Stimulated activated CD4-positive, alpha-beta T cell treated with anti-CD3 and anti-CD28 coated beads, Interleukin-4, amount 100 ng/mL, for 4 hours (primary cell): ENCODE measurements at regions not wholly inside any gene's neighbourhood (a gene's known extent, or its start where the extent isn't known, plus 50 kb on each side); places are given as distances from the start of the nearest gene placed in this dataset.

Experiments
- DNase-seq, 2 experiments: peaks; one replicate each; pipeline ENCODE4 v3.0.0-alpha.2; 2020

DNA sequence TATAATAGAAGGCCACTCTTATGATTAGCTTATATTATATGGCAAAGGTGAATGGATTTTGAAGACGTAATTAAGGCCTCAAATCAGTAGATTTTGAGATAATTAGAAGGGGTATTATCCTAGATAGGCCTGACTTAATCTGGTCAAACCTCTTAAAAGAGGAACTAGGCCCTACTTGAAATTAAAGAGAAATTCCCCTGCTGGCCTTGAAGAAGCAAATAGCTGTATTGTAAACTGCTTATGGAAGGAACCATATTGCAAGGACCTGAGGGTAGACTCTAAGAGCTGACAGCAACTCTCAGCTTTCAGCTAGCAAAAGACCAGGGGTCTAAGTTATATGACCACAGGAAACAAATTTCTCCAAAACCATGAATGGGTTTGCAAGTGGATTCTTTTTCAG is 219.0 kb upstream of the ONECUT1 start:
- DNase-seq = no peak

DNA sequence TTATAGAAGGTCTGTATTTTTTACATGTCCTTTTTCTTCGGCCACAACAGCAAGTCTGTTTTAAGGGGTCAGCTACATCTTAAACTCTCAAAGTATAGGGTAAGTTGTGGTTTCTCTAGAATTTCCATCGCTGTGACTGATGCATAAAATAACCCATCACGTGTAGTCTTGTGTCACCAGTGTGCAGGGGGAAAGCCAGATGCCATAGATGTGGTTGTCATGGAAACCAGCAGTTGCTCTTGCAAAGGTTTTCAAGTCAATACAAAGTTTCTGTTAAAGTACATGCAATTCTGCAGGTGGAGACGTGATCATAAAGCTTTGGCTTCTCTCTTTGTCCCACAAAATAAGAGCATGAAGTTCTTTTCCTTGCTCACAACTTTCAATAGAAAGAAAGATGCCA is 210.3 kb upstream of the ONECUT1 start:
- DNase-seq = no peak

DNA sequence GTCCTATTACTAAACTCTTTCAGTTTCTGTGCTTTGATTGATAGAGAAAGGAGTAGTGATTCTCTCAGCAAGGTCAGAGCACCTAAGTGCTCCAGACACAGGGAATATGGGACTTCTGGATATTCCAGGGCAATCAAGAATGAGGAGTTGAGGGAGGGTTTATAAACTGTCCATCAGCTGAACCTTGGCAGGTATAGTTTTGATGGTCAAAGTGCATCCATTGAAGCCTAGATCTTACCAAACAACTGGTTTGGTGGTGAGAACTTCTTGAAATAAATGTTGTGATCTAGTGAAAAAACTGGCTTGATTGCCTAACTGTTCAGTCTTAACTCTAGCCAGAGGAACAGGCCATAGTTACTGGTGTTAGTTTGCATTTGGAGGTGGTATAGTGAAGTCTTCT is 207.0 kb upstream of the ONECUT1 start:
- no peak for DNase-seq

DNA sequence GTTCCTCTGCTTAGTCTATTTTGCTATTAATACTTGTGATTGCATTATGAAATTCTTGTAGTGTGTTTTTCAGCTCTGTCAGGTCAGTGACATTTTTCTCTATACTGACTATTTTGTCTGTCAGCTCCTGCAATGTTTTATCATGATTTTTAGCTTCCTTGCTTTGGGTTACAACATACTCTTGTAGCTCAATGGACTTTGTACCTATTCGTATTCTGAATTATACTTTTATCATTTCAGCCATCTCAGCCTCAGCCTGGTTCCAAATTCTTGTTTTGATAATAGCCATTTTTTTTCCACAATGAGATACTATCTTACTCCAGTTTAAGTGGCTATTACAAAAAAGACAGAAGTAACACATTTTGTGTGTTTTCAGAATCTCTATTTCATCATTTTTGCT is 204.2 kb upstream of the ONECUT1 start:
- DNase-seq = no peak

DNA sequence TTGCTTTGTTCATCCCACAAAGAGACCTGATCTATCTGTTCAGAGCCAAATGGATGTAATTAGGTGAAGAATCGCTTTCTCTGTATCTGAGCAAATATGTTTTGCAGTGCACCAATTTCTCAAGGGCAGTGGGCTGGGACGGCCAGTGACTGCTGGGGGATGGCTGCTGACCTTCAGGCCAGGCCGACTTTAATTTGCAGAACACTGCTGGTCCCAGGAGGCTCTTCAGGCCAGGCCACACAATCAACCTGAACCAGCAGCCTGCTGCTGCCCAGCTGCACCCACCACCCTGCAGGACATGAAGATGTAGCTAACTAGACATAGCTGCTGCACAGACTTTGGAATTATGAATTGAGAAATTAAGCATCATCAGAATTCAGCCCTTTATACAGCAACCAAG is 194.4 kb upstream of the ONECUT1 start:
- DNase-seq = no peak

DNA sequence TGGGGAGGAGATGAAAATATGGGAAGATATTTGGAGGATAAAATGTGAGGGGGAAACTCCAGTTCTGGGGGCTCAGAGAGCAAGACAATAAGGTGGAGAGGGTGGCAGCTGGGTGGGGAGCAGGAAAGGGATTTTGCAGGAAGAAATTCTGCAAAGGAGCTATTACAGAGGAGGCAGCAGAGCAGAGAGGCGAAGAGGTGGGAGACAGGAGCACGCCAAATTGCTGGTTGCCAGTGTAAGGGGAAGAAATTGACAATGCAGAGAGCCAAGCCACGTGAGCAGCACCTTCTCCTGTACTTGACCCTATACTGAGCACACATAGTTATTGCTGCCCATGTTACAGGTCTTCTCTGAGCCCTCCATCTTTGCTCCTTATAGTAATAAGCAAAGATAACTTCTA is 190.3 kb upstream of the ONECUT1 start:
- DNase-seq = no peak

DNA sequence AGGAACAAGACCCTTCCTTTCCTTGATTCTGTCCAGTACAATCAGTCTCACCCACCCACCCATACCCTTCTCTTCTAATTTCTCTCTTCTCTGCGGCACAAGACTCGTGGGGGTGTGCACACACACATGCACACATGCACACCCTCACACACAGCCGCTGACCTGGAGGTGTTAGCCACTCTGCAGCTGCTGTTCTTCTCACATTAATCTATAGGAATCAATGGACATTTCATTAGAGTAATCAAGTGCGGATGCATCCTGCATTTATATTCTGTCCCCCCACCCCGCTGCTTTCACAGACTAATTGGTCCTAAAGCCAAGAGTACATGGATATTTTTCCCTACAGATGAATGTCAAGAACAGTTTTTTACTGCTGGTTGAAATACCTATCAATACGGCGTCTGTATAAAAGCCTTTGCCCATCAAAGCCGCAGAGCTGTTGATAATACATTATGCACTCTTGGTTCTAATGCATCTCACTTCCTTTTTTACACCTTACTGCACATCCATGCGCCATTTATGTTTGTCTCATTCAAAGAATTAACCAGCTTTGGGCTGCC is 186.5 kb upstream of the ONECUT1 start:
- DNase-seq = no peak

DNA sequence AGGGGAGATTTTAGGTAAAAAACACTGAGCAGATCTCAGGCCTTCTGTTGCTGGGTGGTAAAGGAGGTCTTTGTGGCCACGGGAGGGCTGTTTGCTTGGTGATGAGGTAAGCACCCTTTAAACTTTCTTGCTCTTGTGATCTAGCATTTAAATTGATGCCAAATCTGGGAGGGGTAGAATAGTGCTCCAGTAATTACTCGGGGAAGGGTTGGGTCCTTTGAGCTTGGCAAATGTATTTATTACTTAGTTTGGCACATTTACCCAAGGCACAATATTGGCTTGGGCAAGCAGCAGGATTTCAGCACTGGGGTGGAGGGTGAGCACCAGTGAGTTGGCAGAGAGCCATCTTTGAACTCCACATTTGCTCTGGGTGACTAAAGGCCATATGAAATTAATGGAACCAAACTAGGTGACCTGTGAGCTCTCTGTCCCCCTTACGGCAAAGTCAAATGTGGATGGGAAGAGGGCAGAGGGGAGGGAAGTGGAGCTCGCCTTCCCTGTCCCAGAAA is 185.9 kb upstream of the ONECUT1 start:
- no peak for DNase-seq

DNA sequence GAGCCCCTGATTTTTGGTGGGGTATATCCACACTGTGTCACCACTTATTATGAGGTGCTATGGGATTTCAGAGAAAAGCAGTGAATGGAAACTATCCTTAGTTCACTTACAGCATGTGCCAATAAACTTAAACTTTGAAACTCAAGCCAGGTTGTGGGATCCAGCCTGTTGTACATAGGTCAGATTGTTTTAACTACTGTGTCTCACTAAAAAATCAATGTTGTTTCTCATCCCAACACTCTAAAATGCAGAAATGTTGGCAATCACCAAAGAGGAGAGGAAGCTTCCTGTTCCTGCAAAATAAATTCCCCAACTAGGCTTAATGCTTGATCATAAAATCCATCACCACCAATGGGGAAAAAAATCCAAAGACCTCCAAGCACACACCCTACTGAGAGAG is 173.7 kb upstream of the ONECUT1 start:
- DNase-seq = no peak

DNA sequence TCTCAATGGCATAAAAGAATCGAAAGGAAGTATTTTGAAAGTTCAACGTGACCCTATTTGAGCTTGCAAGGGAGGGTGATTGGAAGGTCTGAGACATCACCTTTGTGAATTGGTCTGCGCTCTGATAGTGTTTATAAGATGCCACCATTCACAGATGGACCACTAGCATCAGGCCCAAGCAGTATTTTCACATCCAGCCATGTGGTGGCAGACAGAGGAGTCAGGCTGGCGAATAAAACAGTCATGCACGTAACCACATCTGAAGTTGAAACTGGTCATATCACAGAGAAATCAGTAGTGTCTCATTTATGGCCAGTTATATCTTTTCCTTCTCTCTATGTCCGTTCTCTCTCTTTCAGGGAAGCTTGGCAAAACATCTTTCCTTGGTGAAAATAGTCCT is 170.1 kb upstream of the ONECUT1 start:
- DNase-seq = no peak

DNA sequence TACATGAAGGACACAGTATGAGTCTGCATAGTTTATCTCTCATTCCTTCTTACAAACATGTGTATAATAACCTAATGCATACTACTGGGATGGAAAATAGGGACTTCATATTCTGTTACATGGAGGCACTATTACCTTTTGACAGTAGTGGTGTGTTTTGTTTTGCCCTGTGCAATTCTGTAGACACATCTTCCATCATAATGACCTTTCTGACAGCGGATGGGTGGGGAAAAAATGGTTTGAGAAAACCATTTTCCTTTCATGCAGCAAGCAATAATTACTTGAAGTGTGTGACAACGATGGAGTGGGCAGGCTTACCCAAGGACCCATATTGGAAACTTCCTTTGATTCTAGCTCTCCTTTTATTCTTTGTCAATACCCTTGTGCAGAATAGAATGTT is 153.6 kb upstream of the ONECUT1 start:
- DNase-seq = no peak

DNA sequence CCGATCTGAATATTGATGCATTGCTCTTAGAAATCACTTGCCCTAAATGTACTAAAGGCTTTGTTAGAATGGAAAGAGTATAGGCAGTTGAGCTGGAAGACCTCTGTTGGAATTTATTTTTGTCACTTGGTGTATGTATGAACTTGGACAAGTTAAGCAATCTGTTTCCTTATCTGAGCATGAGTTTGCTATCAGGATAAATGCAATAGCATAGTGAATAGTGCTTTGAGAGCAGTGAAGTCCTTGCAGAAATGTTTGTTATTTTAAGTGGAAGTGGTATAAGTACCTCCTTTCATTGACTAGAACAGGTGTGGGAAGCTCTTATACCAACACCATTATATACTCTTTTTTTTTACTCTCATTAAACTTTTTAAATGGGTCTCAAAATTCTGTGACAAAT is 146.4 kb upstream of the ONECUT1 start:
- DNase-seq = no peak

DNA sequence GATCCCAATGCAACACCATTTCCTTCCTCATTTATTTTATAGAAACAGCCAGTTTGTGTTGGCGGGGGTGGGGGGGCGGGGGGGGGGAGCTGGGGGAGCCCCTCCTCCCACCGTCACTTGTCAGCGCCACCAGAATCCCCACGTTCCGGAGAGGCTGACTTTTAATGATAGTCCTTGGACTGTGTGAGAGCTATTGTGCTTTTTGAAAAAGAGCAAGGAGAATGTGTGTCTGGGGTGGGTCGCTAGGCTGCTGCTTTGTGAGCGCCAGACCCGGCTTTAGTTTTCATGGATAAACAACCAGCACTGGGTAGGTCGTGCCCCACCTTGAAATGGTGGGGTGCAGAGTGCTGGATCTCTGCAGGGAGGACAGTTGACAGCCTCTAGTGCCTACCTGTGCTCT is 135.0 kb upstream of the ONECUT1 start:
- no peak for DNase-seq

DNA sequence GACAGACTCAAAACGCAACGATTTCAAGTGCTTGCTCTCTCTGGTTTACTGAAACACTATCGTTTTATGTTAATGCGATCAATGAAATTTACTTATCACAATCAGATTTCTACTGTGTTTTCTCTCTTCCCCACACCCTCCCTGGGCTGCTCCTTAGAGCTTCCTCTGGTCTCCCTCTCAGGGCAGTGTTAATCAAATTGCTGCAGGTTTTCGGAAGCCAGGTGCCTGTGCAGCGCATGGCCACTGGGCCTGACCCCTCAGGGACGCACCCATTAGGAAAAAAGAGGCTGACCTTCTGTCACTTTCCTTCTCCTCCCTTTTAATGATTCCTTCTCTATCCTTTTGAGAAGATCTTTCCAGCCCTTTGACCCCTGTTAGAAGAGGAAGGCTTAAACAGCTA is 134.5 kb upstream of the ONECUT1 start:
- DNase-seq = no peak

DNA sequence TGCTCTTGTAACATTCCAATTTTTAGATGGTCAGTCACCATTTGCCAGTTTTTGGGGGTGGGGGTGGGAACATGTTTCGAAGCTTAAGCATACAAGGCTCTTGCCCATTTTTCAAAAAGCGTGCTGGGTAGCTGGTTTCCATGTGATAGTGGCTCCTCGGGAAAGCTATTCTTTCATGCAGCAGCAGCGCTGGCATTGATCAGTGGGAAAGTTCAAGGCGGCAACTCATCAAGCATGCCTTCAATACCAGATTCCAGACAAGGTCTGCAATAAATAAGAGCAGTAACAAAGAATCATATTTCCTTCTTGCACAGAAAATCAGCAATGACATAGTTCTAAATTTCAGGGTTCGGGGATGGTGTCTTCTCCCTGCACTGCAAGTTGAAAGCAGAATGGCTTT is 133.5 kb upstream of the ONECUT1 start:
- DNase-seq = no peak

DNA sequence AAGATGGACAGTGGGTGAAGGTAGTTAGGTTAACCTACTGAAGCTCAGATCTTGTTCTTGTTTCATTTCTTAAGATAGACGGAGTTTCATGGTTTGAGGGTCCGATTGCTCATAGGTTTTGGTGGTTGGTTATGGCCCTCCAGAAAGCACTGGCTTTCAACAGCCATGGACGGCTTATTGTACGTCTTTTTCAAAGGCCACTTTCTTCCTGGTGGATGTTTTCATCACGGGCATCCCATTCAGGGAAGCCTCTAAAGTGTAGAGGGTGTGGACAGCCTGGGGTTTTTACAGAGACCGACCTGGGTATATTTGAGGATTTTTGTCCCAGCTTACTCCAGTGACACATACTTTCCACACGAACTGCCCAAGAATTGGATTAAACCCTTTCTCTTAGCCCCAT is 132.7 kb upstream of the ONECUT1 start:
- DNase-seq = no peak

DNA sequence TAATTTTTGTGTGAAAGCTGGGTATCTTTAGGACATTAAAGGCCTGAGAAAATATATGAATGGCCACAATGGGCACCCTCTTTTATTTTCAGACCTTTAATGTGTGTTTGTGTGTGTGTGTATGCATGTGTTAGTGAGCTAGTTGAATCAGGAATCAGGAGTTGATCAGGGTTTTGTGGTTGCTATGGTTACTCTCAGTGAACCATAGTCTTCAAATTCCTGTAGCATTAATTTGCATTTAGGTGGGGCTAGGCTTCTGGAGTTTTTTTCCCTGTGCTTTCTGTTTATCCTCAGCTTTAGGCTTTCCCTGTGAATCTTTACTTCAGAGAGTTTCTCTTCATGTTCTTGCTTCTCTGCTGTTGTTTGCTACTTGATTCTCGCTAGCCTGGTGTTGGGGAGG is 122.0 kb upstream of the ONECUT1 start:
- DNase-seq = no peak

DNA sequence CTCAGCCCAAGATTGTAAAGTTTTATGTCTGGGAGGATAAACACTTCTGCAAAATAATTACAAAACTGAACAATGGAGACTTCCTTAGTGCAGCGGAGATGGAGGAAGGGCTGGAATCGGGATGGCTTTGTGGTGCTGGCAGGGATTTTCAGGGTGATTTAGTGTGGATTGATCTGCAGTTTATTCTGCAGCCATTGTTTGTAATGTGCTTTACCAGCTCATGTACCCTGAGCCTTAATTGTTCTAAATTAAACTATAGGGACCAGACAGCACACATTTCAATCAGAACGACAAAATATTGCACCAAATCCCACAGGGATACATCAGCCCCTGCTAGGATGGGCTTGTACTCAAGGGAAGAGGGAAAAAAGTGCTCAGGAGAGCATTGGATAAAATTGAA is 103.2 kb upstream of the ONECUT1 start:
- DNase-seq = no peak

DNA sequence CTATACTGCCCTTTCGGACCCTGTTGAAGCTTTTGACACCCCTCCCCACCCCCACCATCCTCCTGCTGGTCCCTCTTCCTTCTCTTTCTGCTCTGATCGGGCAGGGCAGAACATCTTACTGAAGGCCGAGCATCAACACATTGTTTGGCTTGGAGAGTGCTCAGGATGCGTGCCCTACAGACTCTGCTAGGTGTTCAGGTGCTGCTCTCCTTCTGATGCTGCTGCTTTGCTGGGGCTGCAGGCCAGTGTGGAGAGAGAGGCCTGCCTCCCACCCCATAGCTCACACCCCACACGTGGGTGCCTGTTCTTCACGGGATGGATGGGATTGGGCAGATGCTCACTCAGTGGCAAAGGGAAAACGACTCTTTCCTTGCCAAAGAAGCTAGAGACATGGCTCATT is 89.8 kb upstream of the ONECUT1 start:
- no peak for DNase-seq

DNA sequence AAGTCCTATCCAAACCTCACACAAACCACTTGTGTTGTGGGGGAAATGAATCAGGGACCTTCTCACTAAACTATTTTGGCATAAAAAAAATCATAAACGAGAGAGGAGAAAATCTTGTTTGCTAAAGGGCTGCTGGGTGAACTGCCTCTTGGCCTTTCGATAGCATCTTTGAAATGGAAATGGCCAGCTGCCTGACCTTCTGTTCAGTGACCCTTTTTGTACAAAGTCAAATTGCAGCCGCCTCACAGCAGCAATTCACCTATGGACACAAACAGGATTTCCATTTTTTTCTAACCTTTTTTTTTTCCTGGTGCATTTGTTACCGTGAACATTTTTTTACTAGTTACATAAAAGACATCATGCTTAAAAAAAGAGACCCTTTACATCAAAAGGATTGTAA is 89.0 kb upstream of the ONECUT1 start:
- no peak for DNase-seq

DNA sequence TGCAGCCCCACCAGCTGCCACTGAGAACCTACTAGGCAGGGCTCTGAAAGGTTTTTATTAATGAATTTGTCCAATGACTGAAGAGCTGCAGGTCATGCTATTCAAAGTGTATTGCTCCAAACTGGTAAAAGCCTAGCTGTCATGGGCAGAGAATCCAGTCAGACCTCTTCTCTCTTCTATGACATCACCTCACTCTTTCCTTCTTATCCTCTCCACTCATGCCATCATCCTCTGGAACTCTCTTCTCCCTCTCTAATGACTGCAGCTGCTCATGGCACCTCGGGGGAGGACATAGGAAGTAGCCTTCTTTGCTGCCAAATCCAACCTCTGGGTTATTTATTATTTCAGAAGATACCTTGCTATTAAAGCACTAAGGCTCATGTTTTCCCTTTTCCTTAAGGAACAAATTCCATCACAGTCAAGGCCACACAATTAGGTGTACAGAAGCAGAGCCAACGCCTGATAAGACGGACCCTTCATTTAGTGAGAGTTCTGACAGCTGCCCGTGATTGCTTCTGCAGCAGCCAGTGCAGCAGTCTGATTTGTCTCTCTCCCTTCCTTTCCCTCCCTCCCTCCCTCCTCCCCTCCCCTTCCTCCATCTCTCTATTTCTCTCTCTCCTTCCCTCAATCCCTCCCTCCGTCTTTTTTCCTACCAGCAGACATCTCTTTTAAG is 87.0 kb upstream of the ONECUT1 start:
- no peak for DNase-seq

DNA sequence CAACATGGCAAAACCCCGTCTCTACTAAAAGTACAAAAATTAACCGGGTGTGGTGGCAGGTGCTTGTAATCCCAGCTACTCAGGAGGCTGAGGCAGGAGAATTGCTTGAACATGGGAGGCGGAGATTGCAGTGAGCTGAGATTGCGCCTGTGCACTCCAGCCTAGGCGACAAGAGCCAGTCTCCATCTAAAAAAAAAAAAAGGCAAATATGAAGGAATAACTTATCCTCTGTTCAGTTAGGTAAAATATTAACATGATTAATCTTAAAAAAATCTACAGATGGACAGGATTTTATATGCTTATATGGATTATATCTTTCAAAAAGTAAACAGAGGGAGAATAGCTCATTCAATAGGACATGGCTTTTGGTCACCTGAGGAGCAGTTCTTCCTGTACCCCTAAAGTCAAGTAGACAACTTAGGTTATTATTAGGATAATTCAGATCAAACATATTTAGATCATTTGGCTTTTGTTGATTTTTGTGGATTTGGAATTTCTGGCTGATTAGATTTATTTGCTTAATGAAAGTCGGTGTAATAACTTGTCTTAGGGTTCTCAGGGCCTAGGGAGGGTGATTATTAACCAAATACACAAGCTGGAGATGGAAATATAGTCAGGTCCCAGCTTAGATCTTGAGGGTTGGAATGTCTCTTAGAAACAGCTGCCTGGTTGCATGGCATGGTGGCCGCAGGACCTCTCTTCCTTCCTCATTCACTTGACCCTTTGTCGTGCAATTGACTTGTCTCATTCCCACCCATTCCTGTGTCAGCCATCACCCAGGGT is 82.1 kb upstream of the ONECUT1 start:
- no peak for DNase-seq

DNA sequence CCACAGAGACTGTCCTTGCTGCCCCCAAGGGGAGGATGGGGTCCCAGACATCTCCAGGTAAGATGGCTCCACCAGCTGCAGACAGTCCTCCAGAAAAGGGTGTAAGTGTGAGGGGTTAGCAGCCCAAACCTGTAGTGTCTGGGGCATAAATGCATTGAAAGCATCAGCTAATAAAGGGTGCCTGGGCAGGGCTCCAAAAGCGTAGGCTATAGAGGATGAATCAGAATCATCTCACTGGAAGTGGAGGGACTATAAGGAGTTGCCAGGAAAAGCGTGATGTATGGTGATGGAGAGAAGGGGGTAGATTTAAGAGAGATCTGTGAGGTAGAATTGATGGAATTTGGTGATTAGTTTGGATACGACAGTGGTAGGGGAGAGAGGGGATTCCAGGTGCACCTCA is 79.9 kb upstream of the ONECUT1 start:
- no peak for DNase-seq

DNA sequence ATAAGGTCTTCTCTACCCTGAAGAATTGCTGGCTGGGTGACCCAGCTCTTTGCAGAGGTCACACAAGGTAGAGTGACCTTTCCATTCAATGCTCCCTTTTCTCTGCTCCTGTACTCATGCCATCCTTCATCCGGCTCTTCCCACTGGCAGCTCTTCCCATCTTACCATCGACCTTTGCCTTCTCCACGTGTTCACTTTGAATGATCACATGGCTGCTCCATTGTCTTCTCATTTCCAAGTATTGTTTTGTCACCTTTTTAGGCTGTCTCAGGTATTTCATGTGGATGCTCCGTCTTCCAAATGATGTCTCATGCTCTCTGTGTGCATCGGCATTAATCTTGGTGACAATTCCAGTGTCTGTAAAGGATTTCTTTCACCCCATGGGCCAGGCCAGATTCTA is 76.6 kb upstream of the ONECUT1 start:
- DNase-seq = no peak
